Parathyroid adenoma (tissue), 2 donors: ENCODE measurements at regions not wholly inside any gene's neighbourhood (a gene's known extent, or its start where the extent isn't known, plus 50 kb on each side); places are given as distances from the start of the nearest gene placed in this dataset.

ENCODE experiments used
- H2AFZ ChIP-seq: fragments of 300-600 bp; sonication (generic); one replicate; pipeline ENCODE4 v1.7.0; 2017; ENCODE audit warnings: antibody characterized with exemption, mild to moderate bottlenecking
- H3K27ac ChIP-seq: fragments of 300-600 bp; sonication (generic); one replicate; pipeline ENCODE4 v1.7.0; 2017
- H3K27me3 ChIP-seq: fragments of 300-600 bp; sonication (generic); one replicate; pipeline ENCODE4 v1.7.0; 2017; ENCODE audit warnings: low read length; ENCODE audit not compliant: control insufficient read depth, insufficient read depth
- H3K36me3 ChIP-seq: fragments of 300-600 bp; sonication (generic); one replicate; pipeline ENCODE4 v1.7.0; 2017; ENCODE audit warnings: low read length; ENCODE audit not compliant: control insufficient read depth, insufficient read depth
- H3K4me1 ChIP-seq: fragments of 300-600 bp; sonication (generic); one replicate; pipeline ENCODE4 v1.7.0; 2017; ENCODE audit warnings: control low read depth
- H3K4me2 ChIP-seq: fragments of 300-600 bp; sonication (generic); one replicate; pipeline ENCODE4 v1.7.0; 2017; ENCODE audit warnings: low read length
- H3K4me3 ChIP-seq: fragments of 300-600 bp; sonication (generic); one replicate; pipeline ENCODE4 v1.7.0; 2017; ENCODE audit warnings: low read depth, low read length
- H3K79me2 ChIP-seq: fragments of 300-600 bp; sonication (generic); one replicate; pipeline ENCODE4 v1.7.0; 2017; ENCODE audit warnings: control low read depth
- H3K9ac ChIP-seq: fragments of 300-600 bp; sonication (generic); one replicate; pipeline ENCODE4 v1.7.0; 2017; ENCODE audit warnings: mild to moderate bottlenecking
- H3K9me3 ChIP-seq: fragments of 300-600 bp; sonication (generic); one replicate; pipeline ENCODE4 v1.7.0; 2017; ENCODE audit warnings: low read length; ENCODE audit not compliant: control insufficient read depth
- TF ChIP-seq, protein P1 (sequence below): fragments of 300-600 bp; sonication (generic); IDR thresholded peaks from one replicate; pipeline ENCODE4 v1.7.0; 2017; ENCODE audit warnings: antibody characterized with exemption, mild to moderate bottlenecking
- donor health status: primary hyperparathyroidism.

DNA sequence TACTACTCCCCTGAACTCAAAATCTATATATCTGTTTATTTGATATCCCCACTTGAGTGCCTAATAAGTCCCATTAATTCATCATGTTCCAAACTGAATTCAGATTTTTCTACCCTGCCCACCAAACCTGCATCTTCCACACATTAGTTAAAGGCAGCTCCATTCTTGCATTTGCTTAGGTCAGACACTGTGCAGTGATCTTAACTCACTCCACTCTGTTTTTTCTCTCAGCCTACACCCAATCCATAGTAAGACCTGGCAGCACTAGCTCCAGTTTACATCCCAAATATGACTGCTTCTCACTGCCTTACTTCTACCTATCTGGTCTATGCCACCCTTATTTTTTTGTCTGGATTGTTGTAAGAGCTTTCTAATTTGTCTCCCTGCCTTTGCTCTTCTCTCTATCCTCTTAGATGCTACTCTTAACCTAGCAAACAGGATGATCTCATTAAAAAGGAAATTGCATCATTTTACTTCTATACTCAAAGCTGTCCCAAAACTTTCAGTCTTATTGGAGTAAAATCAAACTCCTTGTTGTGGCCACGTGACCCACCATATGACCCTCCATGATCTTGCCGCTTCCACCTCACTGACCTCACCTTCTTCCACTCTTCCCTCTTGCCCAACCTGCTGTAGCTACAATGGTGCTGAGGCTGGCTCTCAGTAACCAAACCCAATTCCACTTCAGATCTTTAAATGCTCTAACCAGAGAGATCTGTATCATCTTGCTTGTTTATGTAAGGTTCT, 274.9 kb upstream of the FANCL start:
- Histone ChIP-seq H3K4me2 (no peak overlapping the region), H3K36me3 (no peaks in the 10 kb centered on the region), H2AFZ (no peak overlapping the region), H3K79me2 (no peaks in the 10 kb centered on the region), H3K27ac (no peak overlapping the region), H3K9ac (no peak overlapping the region), H3K4me1 (no peaks in the 10 kb centered on the region), H3K4me3 (no peak overlapping the region), H3K27me3 (no peaks in the 10 kb centered on the region), H3K9me3 (no peaks in the 10 kb centered on the region)
- TF ChIP-seq, protein P1, sequence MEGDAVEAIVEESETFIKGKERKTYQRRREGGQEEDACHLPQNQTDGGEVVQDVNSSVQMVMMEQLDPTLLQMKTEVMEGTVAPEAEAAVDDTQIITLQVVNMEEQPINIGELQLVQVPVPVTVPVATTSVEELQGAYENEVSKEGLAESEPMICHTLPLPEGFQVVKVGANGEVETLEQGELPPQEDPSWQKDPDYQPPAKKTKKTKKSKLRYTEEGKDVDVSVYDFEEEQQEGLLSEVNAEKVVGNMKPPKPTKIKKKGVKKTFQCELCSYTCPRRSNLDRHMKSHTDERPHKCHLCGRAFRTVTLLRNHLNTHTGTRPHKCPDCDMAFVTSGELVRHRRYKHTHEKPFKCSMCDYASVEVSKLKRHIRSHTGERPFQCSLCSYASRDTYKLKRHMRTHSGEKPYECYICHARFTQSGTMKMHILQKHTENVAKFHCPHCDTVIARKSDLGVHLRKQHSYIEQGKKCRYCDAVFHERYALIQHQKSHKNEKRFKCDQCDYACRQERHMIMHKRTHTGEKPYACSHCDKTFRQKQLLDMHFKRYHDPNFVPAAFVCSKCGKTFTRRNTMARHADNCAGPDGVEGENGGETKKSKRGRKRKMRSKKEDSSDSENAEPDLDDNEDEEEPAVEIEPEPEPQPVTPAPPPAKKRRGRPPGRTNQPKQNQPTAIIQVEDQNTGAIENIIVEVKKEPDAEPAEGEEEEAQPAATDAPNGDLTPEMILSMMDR, result no peak

DNA sequence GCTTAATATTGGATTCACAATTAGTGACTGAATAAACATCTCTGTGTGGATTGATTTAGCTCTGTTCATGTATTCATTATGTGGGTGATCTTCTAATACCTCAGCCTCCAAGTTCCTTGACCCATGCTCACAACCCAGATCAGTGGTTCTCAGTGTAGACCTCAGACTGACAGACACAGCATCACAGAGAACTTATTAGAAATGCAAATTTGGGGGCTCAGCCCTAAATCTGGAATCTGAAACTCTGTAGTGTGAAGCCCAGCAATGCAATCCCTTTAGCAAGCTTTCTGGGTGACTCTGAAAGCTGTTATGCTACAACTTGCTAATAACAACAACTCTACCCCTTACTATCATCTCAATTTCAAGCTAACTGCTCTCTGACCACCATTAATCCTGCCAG, 273.1 kb upstream of the FANCL start:
- no peak overlapping the region for H3K4me2 ChIP-seq
- H3K79me2 ChIP-seq, result no peaks in the 10 kb centered on the region
- TF ChIP-seq, protein P1, result no peak
- no peak overlapping the region for H2AFZ ChIP-seq
- H3K36me3 ChIP-seq, result no peaks in the 10 kb centered on the region
- no peaks in the 10 kb centered on the region for H3K27me3 ChIP-seq
- no peak overlapping the region for H3K27ac ChIP-seq
- H3K4me1 ChIP-seq, result no peaks in the 10 kb centered on the region
- H3K9ac ChIP-seq, result no peak overlapping the region
- no peak overlapping the region for H3K4me3 ChIP-seq
- no peaks in the 10 kb centered on the region for H3K9me3 ChIP-seq

DNA sequence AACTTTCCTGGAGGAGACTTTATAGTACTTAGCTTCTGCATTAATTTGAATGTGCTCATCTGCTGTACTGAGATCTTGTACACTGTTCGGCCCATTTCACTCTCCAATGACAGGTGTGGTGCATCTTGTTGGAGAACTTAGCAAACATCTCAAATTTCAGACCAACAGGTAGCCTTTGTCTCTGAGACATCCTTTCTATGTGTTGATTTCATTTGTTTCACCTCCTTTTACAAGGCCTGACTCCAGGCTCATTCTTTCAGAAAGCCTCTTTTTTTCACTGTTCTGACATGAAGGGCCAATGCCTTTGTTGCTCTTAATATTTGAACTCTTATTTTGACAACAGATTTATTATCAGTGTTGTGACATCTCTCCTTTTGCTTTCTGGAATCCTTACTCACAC, 271.8 kb upstream of the FANCL start:
- Histone ChIP-seq H3K27me3 (no peaks in the 10 kb centered on the region), H3K4me2 (no peak overlapping the region), H2AFZ (no peak overlapping the region), H3K4me1 (no peaks in the 10 kb centered on the region), H3K36me3 (no peaks in the 10 kb centered on the region), H3K9me3 (no peaks in the 10 kb centered on the region), H3K79me2 (no peaks in the 10 kb centered on the region), H3K27ac (no peak overlapping the region), H3K4me3 (no peak overlapping the region), H3K9ac (no peak overlapping the region)
- TF ChIP-seq, protein P1, result no peak

DNA sequence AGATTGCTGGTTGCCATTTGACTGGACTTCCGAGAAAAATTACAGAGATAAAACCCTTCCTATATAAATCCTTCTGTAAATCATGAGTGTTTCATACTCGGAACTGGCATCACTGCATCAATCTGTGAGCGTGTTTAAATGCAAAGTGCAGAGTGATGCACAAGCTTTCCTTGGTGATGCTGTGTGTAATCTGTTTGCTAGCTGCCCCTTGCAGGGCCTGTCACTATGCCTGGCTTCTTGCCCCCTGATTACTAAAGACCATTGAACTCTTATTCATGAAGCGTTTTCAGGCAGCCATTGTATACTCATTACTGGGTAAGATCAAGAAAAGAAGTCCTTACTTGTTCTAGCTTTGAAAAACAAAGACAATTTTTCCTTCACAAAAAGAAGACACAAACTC, 266.9 kb upstream of the FANCL start:
- no peaks in the 10 kb centered on the region for H3K79me2 ChIP-seq
- H3K27me3 ChIP-seq, result no peaks in the 10 kb centered on the region
- no peaks in the 10 kb centered on the region for H3K9me3 ChIP-seq
- H3K27ac ChIP-seq, result no peak overlapping the region
- no peaks in the 10 kb centered on the region for H3K36me3 ChIP-seq
- H3K9ac ChIP-seq, result no peak overlapping the region
- TF ChIP-seq, protein P1, result no peak
- H2AFZ ChIP-seq, result no peak overlapping the region
- no peaks in the 10 kb centered on the region for H3K4me1 ChIP-seq
- no peak overlapping the region for H3K4me3 ChIP-seq
- H3K4me2 ChIP-seq, result no peak overlapping the region

DNA sequence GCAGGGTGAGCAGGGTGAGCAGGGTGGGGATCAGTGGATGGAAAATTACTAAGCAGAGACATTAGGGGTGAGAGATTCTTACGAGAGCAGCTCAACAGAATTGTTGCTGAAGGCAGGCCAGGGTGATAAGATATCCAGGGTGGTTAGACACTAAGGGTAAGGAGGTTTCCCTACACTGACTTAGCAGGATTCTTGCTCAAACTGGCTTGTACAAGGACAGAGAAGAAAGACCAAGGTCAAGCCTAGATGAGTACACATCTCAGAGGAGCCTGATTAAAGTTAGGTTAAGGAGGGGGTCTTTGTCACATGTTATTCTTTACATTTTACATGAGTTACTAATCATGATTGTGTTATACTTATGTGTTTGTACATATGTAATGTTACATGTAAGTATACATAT, 262.8 kb upstream of the FANCL start:
- H2AFZ ChIP-seq, result no peak overlapping the region

More for the DNA sequence above, 262.8 kb upstream of the FANCL start:
- no peaks in the 10 kb centered on the region for H3K79me2 ChIP-seq
- H3K27me3 ChIP-seq, result no peaks in the 10 kb centered on the region
- TF ChIP-seq, protein P1, result no peak
- H3K4me2 ChIP-seq, result no peak overlapping the region
- H3K27ac ChIP-seq, result no peak overlapping the region
- H3K36me3 ChIP-seq, result no peaks in the 10 kb centered on the region
- no peaks in the 10 kb centered on the region for H3K9me3 ChIP-seq
- no peaks in the 10 kb centered on the region for H3K4me1 ChIP-seq
- H3K4me3 ChIP-seq, result no peak overlapping the region
- H3K9ac ChIP-seq, result no peak overlapping the region
